HEK293 (cell line): ENCODE measurements at regions not wholly inside any gene's neighbourhood (a gene's known extent, or its start where the extent isn't known, plus 50 kb on each side); places are given as distances from the start of the nearest gene placed in this dataset.

Source experiments
- GLI2 ChIP-seq: fragments of 450-650 bp; formaldehyde crosslinking; IDR thresholded peaks from 2 replicates; pipeline ENCODE4; 2017; ENCODE audit warnings: missing biosample characterization, missing genetic modification characterization, low read depth, borderline replicate concordance
- HOXC10 ChIP-seq: sonication (generic); formaldehyde crosslinking; IDR thresholded peaks from 2 replicates; pipeline ENCODE4 v1.8.1; 2023; ENCODE audit warnings: mild to moderate bottlenecking, missing genetic modification reagents
- IKZF3 ChIP-seq: fragments of 450-650 bp; IDR thresholded peaks from 2 replicates; pipeline ENCODE4 v1.5.0; 2018; ENCODE audit warnings: missing biosample characterization, mild to moderate bottlenecking, missing genetic modification characterization, moderate library complexity
- KLF16 ChIP-seq: fragments of 450-650 bp; formaldehyde crosslinking; IDR thresholded peaks from 2 replicates; pipeline ENCODE4 v1.5.1; 2017; ENCODE audit warnings: missing biosample characterization, missing genetic modification characterization
- PRDM1 ChIP-seq: fragments of 450-650 bp; formaldehyde crosslinking; IDR thresholded peaks from 2 replicates; pipeline ENCODE4; 2016; ENCODE audit warnings: missing biosample characterization, missing genetic modification characterization
- PRDM6 ChIP-seq: fragments of 450-650 bp; formaldehyde crosslinking; IDR thresholded peaks from 2 replicates; pipeline ENCODE4 v1.5.1; 2017; ENCODE audit warnings: missing biosample characterization, missing genetic modification characterization
- REPIN1 ChIP-seq: fragments of 450-650 bp; formaldehyde crosslinking; IDR thresholded peaks from 2 replicates; pipeline ENCODE4 v1.5.1; 2017; ENCODE audit warnings: missing biosample characterization, missing genetic modification characterization, low read depth
- TCF7L2 ChIP-seq: IDR thresholded peaks from 2 replicates; pipeline ENCODE4 v1.6.1; 2011; ENCODE audit warnings: low read depth, mild to moderate bottlenecking, inconsistent platforms, low read length, moderate library complexity, borderline replicate concordance
- ZBTB48 ChIP-seq: fragments of 450-650 bp; formaldehyde crosslinking; IDR thresholded peaks from 2 replicates; pipeline ENCODE4 v1.5.1; 2016; ENCODE audit warnings: missing biosample characterization, missing genetic modification characterization
- ZFHX2 ChIP-seq: fragments of 450-650 bp; formaldehyde crosslinking; conservative IDR thresholded peaks from 2 replicates; pipeline ENCODE4 v1.5.1; 2016; ENCODE audit warnings: missing biosample characterization, missing genetic modification characterization
- ZNF114 ChIP-seq: fragments of 450-650 bp; formaldehyde crosslinking; IDR thresholded peaks from 2 replicates; pipeline ENCODE4 v1.5.0; 2017; ENCODE audit warnings: missing biosample characterization, missing genetic modification characterization
- ZNF121 ChIP-seq: fragments of 450-650 bp; formaldehyde crosslinking; IDR thresholded peaks from 2 replicates; pipeline ENCODE4 v1.5.1; 2016; ENCODE audit warnings: missing biosample characterization, missing genetic modification characterization
- ZNF174 ChIP-seq: fragments of 450-650 bp; formaldehyde crosslinking; IDR thresholded peaks from 2 replicates; pipeline ENCODE4 v1.5.0; 2017; ENCODE audit warnings: missing biosample characterization, mild to moderate bottlenecking, missing genetic modification characterization
- ZNF214 ChIP-seq: fragments of 450-650 bp; formaldehyde crosslinking; IDR thresholded peaks from 2 replicates; pipeline ENCODE4 v1.5.1; 2017; ENCODE audit warnings: missing biosample characterization, mild to moderate bottlenecking, missing genetic modification characterization, borderline replicate concordance
- ZNF223 ChIP-seq: fragments of 450-650 bp; formaldehyde crosslinking; IDR thresholded peaks from 2 replicates; pipeline ENCODE4 v1.5.1; 2016; ENCODE audit warnings: missing biosample characterization, missing genetic modification characterization
- ZNF280C ChIP-seq: fragments of 450-650 bp; formaldehyde crosslinking; IDR thresholded peaks from 2 replicates; pipeline ENCODE4 v1.5.1; 2016; ENCODE audit warnings: missing biosample characterization, missing genetic modification characterization
- ZNF398 ChIP-seq: fragments of 450-650 bp; formaldehyde crosslinking; IDR thresholded peaks from 2 replicates; pipeline ENCODE4 v1.5.1; 2017; ENCODE audit warnings: missing biosample characterization, missing genetic modification characterization
- ZNF416 ChIP-seq: fragments of 450-650 bp; formaldehyde crosslinking; IDR thresholded peaks from 2 replicates; pipeline ENCODE4 v1.5.1; 2016; ENCODE audit warnings: missing biosample characterization, missing genetic modification characterization
- ZNF585B ChIP-seq: fragments of 450-650 bp; formaldehyde crosslinking; IDR thresholded peaks from 2 replicates; pipeline ENCODE4 v1.5.1; 2016; ENCODE audit warnings: missing biosample characterization, missing genetic modification characterization
- ZNF596 ChIP-seq: fragments of 450-650 bp; IDR thresholded peaks from 2 replicates; pipeline ENCODE4 v1.5.0; 2018; ENCODE audit warnings: missing biosample characterization, mild to moderate bottlenecking, missing genetic modification characterization, moderate library complexity
- ZNF621 ChIP-seq: fragments of 450-650 bp; formaldehyde crosslinking; IDR thresholded peaks from 2 replicates; pipeline ENCODE4 v1.5.1; 2017; ENCODE audit warnings: missing biosample characterization, missing genetic modification characterization
- ZNF692 ChIP-seq: fragments of 450-650 bp; formaldehyde crosslinking; IDR thresholded peaks from 2 replicates; pipeline ENCODE4 v1.5.1; 2016; ENCODE audit warnings: missing biosample characterization, missing genetic modification characterization
- TF ChIP-seq, protein P1 (sequence below): fragments of 450-650 bp; formaldehyde crosslinking; IDR thresholded peaks from 2 replicates; pipeline ENCODE4 v1.5.1; 2016; ENCODE audit warnings: missing biosample characterization, missing genetic modification characterization
- TF ChIP-seq, protein P2 (sequence below): fragments of 450-650 bp; formaldehyde crosslinking; IDR thresholded peaks from 2 replicates; pipeline ENCODE4 v1.5.1; 2016; ENCODE audit warnings: missing biosample characterization, missing genetic modification characterization, low read depth
- TF ChIP-seq, protein P3 (sequence below): fragments of 450-650 bp; formaldehyde crosslinking; IDR thresholded peaks from 2 replicates; pipeline ENCODE4 v1.5.1; 2016; ENCODE audit warnings: missing biosample characterization, missing genetic modification characterization

GRCh38 chr6:100305209-100305869 is 159.4 kb downstream of the SIM1 start (continued):
- TF ChIP-seq, protein P1, sequence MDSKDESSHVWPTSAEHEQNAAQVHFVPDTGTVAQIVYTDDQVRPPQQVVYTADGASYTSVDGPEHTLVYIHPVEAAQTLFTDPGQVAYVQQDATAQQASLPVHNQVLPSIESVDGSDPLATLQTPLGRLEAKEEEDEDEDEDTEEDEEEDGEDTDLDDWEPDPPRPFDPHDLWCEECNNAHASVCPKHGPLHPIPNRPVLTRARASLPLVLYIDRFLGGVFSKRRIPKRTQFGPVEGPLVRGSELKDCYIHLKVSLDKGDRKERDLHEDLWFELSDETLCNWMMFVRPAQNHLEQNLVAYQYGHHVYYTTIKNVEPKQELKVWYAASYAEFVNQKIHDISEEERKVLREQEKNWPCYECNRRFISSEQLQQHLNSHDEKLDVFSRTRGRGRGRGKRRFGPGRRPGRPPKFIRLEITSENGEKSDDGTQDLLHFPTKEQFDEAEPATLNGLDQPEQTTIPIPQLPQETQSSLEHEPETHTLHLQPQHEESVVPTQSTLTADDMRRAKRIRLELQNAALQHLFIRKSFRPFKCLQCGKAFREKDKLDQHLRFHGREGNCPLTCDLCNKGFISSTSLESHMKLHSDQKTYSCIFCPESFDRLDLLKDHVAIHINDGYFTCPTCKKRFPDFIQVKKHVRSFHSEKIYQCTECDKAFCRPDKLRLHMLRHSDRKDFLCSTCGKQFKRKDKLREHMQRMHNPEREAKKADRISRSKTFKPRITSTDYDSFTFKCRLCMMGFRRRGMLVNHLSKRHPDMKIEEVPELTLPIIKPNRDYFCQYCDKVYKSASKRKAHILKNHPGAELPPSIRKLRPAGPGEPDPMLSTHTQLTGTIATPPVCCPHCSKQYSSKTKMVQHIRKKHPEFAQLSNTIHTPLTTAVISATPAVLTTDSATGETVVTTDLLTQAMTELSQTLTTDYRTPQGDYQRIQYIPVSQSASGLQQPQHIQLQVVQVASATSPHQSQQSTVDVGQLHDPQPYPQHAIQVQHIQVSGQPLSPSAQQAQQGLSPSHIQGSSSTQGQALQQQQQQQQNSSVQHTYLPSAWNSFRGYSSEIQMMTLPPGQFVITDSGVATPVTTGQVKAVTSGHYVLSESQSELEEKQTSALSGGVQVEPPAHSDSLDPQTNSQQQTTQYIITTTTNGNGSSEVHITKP (tag by site-specific recombination): no peak
- TF ChIP-seq ZNF596 (tag by site-specific recombination): peak; percentile 53; the same call in 1 of the 2 replicates
- TF ChIP-seq TCF7L2: no peak
- no peak for TF ChIP-seq ZNF416
- TF ChIP-seq ZNF121 (tag by site-specific recombination): no peak
- TF ChIP-seq IKZF3 (tag by site-specific recombination): peak; percentile 90
- no peak for TF ChIP-seq KLF16 (tag by site-specific recombination)
- no peak for TF ChIP-seq ZNF223 (tag by site-specific recombination)
- no peak for TF ChIP-seq ZNF114 (tag by site-specific recombination)
- peak; percentile 43; the same call in 1 of the 2 replicates for TF ChIP-seq GLI2 (tag by site-specific recombination)
- TF ChIP-seq, protein P2, sequence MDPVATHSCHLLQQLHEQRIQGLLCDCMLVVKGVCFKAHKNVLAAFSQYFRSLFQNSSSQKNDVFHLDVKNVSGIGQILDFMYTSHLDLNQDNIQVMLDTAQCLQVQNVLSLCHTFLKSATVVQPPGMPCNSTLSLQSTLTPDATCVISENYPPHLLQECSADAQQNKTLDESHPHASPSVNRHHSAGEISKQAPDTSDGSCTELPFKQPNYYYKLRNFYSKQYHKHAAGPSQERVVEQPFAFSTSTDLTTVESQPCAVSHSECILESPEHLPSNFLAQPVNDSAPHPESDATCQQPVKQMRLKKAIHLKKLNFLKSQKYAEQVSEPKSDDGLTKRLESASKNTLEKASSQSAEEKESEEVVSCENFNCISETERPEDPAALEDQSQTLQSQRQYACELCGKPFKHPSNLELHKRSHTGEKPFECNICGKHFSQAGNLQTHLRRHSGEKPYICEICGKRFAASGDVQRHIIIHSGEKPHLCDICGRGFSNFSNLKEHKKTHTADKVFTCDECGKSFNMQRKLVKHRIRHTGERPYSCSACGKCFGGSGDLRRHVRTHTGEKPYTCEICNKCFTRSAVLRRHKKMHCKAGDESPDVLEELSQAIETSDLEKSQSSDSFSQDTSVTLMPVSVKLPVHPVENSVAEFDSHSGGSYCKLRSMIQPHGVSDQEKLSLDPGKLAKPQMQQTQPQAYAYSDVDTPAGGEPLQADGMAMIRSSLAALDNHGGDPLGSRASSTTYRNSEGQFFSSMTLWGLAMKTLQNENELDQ (tag by site-specific recombination): no peak
- TF ChIP-seq ZFHX2: no peak
- peak; percentile 47; the same call in 1 of the 2 replicates for TF ChIP-seq ZNF398 (tag by site-specific recombination)
- TF ChIP-seq ZNF214 (tag by site-specific recombination): no peak
- TF ChIP-seq ZBTB48 (tag by site-specific recombination): no peak
- no peak for TF ChIP-seq REPIN1 (tag by site-specific recombination)
- TF ChIP-seq PRDM1 (tag by site-specific recombination): no peak
- no peak for TF ChIP-seq HOXC10 (CRISPR knock-in tag)
- no peak for TF ChIP-seq ZNF280C
- TF ChIP-seq, protein P3, sequence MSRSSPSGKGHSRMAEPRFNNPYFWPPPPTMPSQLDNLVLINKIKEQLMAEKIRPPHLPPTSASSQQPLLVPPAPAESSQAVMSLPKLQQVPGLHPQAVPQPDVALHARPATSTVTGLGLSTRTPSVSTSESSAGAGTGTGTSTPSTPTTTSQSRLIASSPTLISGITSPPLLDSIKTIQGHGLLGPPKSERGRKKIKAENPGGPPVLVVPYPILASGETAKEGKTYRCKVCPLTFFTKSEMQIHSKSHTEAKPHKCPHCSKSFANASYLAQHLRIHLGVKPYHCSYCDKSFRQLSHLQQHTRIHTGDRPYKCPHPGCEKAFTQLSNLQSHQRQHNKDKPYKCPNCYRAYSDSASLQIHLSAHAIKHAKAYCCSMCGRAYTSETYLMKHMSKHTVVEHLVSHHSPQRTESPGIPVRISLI (tag by site-specific recombination): no peak
- TF ChIP-seq ZNF585B (tag by site-specific recombination): no peak
- peak; percentile 77 for TF ChIP-seq PRDM6
- TF ChIP-seq ZNF621 (tag by site-specific recombination): no peak
- TF ChIP-seq ZNF692 (tag by site-specific recombination): no peak
- TF ChIP-seq ZNF174 (tag by site-specific recombination): no peak
